ENCODE measurements at regions not wholly inside any gene's neighbourhood (a gene's known extent, or its start where the extent isn't known, plus 50 kb on each side); places are given as distances from the start of the nearest gene placed in this dataset.

DNA sequence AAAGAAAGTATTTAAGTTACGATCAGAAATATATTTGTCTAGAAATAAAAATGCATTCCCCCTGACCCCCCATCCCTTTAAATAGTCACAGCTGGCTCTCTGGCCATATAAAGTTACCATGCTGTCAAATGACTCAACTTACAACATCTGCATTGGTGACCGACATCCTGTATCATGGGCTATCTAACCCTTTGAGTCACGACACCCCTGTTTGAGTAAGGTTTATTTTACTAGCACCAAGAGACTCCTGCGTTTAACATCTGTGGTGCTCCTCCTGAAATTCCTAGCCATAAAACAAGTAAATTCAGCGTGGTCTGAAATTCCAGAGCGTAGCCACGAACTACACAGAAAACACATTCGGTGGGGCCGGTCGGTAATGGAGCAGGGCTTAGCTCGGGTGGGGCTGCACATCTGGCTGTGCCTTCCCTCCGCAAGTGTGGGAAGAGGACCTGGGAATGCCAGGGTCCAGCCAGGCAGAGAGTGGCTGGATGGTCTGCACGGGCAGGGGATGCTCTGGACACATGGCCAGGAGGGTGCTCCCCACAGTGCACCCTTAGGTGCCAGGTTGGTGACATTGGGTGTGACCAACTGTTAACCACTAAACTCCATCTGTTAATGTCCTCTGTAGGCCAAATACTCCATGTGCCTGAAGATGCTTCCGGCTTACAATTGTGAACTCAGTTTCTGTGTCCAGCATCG is 53.0 kb upstream of the CLDN14 start:
- Histone ChIP-seq H4K20me1 (ENCODE audit: insufficient read depth, low read length) (no peaks in the 10 kb centered on the region), H3K9ac (ENCODE audit: low read length) (no peak overlapping the region), H3K79me2 (ENCODE audit: low read length) (peaks cover 36% of the 10 kb centered on the region)

DNA sequence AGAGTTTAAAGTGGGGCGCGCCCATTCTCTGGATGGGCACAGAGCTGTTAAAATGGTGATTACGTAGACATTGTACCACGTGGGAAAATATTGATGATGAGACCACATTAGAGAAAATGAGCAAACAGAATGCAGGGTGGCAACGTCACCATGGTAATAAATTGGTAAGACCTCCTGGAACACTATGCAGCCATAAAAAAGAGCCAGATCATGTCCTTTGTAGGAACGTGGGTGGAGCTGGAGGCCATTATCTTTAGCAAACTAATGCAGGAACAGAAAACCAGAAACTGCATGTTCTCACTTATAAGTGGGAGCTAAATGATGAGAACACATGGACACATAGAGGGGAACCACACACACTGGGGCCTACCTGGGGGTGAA is 53.5 kb upstream of the CLDN14 start:
- no peak for TF ChIP-seq EZH2phosphoT487 (IDR thresholded peaks at IDR 0.05; ENCODE audit: low read depth)
- TF ChIP-seq CTCF (IDR thresholded peaks at IDR 0.05; ENCODE audit: low read depth, low read length), result no peak

More for the DNA sequence above, 53.0 kb upstream of the CLDN14 start:
- no peak overlapping the region for H3K4me2 ChIP-seq (ENCODE audit: low read length)
- H3K4me1 ChIP-seq (ENCODE audit: low read length), result peaks cover 39% of the 10 kb centered on the region
- no peaks in the 10 kb centered on the region for H3K9me3 ChIP-seq (ENCODE audit: insufficient read depth, low read length)
- H3K27ac ChIP-seq (ENCODE audit: low read length), result no peak overlapping the region
- no peak overlapping the region for H2AFZ ChIP-seq (ENCODE audit: low read depth, low read length)
- H3K27me3 ChIP-seq (ENCODE audit: low read depth, low read length), result no peaks in the 10 kb centered on the region
- no peak overlapping the region for H3K4me3 ChIP-seq (ENCODE audit: low read length)
- no peak for TF ChIP-seq EZH2phosphoT487 (IDR thresholded peaks at IDR 0.05; ENCODE audit: low read depth)
- no peak for TF ChIP-seq CTCF (IDR thresholded peaks at IDR 0.05; ENCODE audit: low read depth, low read length)
- H3K36me3 ChIP-seq (replicated peaks; ENCODE audit: low read depth, low read length), result peaks cover 32% of the 10 kb centered on the region

DNA sequence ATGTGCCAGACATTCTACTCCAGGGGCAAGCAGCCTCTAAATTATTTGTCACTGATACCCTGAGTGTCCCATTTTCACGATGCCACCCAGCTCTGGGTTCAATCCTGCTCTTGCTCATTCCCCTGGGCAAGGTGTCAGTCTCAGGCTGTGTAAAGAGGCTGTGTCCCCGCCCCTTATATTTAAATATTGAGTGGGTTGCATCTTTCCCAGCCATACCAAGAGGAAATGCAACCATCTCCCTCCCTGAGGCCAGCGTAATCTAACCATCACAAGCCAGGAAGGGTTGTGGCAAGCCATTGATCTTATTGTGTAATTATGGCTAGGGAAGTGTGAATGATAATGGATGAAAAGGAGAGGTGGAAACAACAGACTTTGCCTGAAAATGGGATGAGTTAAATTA is 54.7 kb upstream of the CLDN14 start:
- Histone ChIP-seq H2AFZ (ENCODE audit: low read depth, low read length) (no peak overlapping the region), H3K79me2 (ENCODE audit: low read length) (peaks cover 54% of the 10 kb centered on the region), H4K20me1 (ENCODE audit: insufficient read depth, low read length) (no peaks in the 10 kb centered on the region), H3K36me3 (replicated peaks; ENCODE audit: low read depth, low read length) (peaks cover 44% of the 10 kb centered on the region), H3K27ac (ENCODE audit: low read length) (peak overlapping the region; percentile 99), H3K9me3 (ENCODE audit: insufficient read depth, low read length) (no peaks in the 10 kb centered on the region), H3K9ac (ENCODE audit: low read length) (peak overlapping the region; percentile 61), H3K4me1 (ENCODE audit: low read length) (peaks cover 57% of the 10 kb centered on the region), H3K4me3 (ENCODE audit: low read length) (peak overlapping the region; percentile 28; the same call in 1 of the 2 replicates), H3K27me3 (ENCODE audit: low read depth, low read length) (no peaks in the 10 kb centered on the region), H3K4me2 (ENCODE audit: low read length) (peak overlapping the region; percentile 75)
- TF ChIP-seq EZH2phosphoT487 (IDR thresholded peaks at IDR 0.05; ENCODE audit: low read depth), result no peak
- TF ChIP-seq CTCF (IDR thresholded peaks at IDR 0.05; ENCODE audit: low read depth, low read length), result no peak

More for the DNA sequence above, 53.5 kb upstream of the CLDN14 start:
- Histone ChIP-seq H3K9ac (ENCODE audit: low read length) (no peak overlapping the region), H3K79me2 (ENCODE audit: low read length) (peaks cover 42% of the 10 kb centered on the region), H3K9me3 (ENCODE audit: insufficient read depth, low read length) (no peaks in the 10 kb centered on the region), H3K4me2 (ENCODE audit: low read length) (no peak overlapping the region), H3K27ac (ENCODE audit: low read length) (no peak overlapping the region), H3K36me3 (replicated peaks; ENCODE audit: low read depth, low read length) (peaks cover 37% of the 10 kb centered on the region), H3K27me3 (ENCODE audit: low read depth, low read length) (no peaks in the 10 kb centered on the region), H3K4me3 (ENCODE audit: low read length) (no peak overlapping the region), H4K20me1 (ENCODE audit: insufficient read depth, low read length) (no peaks in the 10 kb centered on the region), H3K4me1 (ENCODE audit: low read length) (peaks cover 45% of the 10 kb centered on the region), H2AFZ (ENCODE audit: low read depth, low read length) (no peak overlapping the region)

DNA sequence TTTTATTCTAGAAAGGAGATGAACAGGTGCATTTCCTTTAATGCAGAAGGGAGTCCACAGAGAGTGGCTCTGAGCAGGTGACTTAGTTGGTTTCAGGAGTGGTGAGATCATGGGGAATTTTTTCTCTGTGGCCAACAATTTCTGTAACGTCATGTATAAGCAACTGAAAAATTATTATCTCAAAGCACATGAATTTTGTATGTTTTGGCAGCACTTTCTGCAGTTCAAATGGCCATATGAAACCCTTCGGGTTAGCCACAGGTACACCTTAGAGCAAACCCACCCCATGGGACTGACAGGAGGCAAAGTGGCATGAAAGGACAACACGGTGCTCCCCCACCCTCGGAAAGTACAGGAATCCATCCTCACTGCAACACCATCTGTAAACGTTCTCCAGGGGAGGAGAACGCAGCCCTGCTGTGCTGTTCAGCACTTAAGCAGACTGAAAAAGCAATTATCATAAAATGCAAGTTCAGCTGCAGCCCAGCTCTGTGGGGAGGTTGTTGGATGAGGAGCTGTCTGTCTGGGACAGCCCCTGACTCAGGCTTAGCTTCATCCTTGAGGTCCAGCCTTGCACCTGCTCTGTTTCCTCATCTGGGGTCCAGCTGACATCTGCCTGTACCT is 55.8 kb upstream of the CLDN14 start:
- no peaks in the 10 kb centered on the region for H3K27me3 ChIP-seq (ENCODE audit: low read depth, low read length)

More for the DNA sequence above, 55.8 kb upstream of the CLDN14 start:
- Histone ChIP-seq H2AFZ (ENCODE audit: low read depth, low read length) (no peak overlapping the region), H3K4me1 (ENCODE audit: low read length) (peaks cover 67% of the 10 kb centered on the region), H3K4me2 (ENCODE audit: low read length) (peak overlapping the region; percentile 75), H4K20me1 (ENCODE audit: insufficient read depth, low read length) (no peaks in the 10 kb centered on the region), H3K36me3 (replicated peaks; ENCODE audit: low read depth, low read length) (peaks cover 46% of the 10 kb centered on the region), H3K9ac (ENCODE audit: low read length) (peak overlapping the region; percentile 73), H3K79me2 (ENCODE audit: low read length) (peaks cover 63% of the 10 kb centered on the region), H3K9me3 (ENCODE audit: insufficient read depth, low read length) (no peaks in the 10 kb centered on the region), H3K4me3 (ENCODE audit: low read length) (peak overlapping the region; percentile 47), H3K27ac (ENCODE audit: low read length) (peak overlapping the region; percentile 99)
- no peak for TF ChIP-seq CTCF (IDR thresholded peaks at IDR 0.05; ENCODE audit: low read depth, low read length)
- TF ChIP-seq EZH2phosphoT487 (IDR thresholded peaks at IDR 0.05; ENCODE audit: low read depth), result no peak
